ENCODE measurements at regions not wholly inside any gene's neighbourhood (a gene's known extent, or its start where the extent isn't known, plus 50 kb on each side); places are given as distances from the start of the nearest gene placed in this dataset.
"Not testable (repeated sequence)": the region's sequence is repeated elsewhere in the genome, so short reads cannot be mapped to it uniquely, and the experiment has no call there.

GRCh38 chr12:67892259-67893021 lies 96.8 kb upstream of the IFNG-AS1 start:
- H3K27me3 ChIP-seq (ENCODE audit: control insufficient read depth, insufficient read depth, low read length), result no peaks in the 10 kb centered on the region
- no peaks in the 10 kb centered on the region for H3K9me3 ChIP-seq (ENCODE audit: control insufficient read depth, insufficient read depth, low read length)
- H3K36me3 ChIP-seq (ENCODE audit: control insufficient read depth, insufficient read depth, low read length), result no peaks in the 10 kb centered on the region
- no peak overlapping the region for H3K9ac ChIP-seq (ENCODE audit: low read depth, low read length)
- no peaks in the 10 kb centered on the region for H3K4me1 ChIP-seq (ENCODE audit: control insufficient read depth, insufficient read depth, low read length)
- H3K4me3 ChIP-seq (ENCODE audit: low read depth, low read length), result no peak overlapping the region

- no peaks in the 10 kb centered on the region for H3K4me1 ChIP-seq (ENCODE audit: control insufficient read depth, insufficient read depth, low read length)
- no peak overlapping the region for H3K4me3 ChIP-seq (ENCODE audit: low read depth, low read length)
- no peaks in the 10 kb centered on the region for H3K27me3 ChIP-seq (ENCODE audit: control insufficient read depth, insufficient read depth, low read length)
- H3K9me3 ChIP-seq (ENCODE audit: control insufficient read depth, insufficient read depth, low read length), result no peaks in the 10 kb centered on the region
- no peaks in the 10 kb centered on the region for H3K36me3 ChIP-seq (ENCODE audit: control insufficient read depth, insufficient read depth, low read length)
- H3K9ac ChIP-seq (ENCODE audit: low read depth, low read length), result no peak overlapping the region
These were observed 96.1 kb upstream of the IFNG-AS1 start for GRCh38 chr12:67893022-67893580.

GRCh38 chr12:67900418-67900817 lies 88.8 kb upstream of the IFNG-AS1 start:
- H3K27me3 ChIP-seq (ENCODE audit: control insufficient read depth, insufficient read depth, low read length); H3K9me3 ChIP-seq (ENCODE audit: control insufficient read depth, insufficient read depth, low read length); H3K9ac ChIP-seq (ENCODE audit: low read depth, low read length); H3K36me3 ChIP-seq (ENCODE audit: control insufficient read depth, insufficient read depth, low read length); H3K4me3 ChIP-seq (ENCODE audit: low read depth, low read length); H3K4me1 ChIP-seq (ENCODE audit: control insufficient read depth, insufficient read depth, low read length): not testable (repeated sequence)

- Histone ChIP-seq H3K4me1 (ENCODE audit: control insufficient read depth, insufficient read depth, low read length) (no peaks in the 10 kb centered on the region), H3K9me3 (ENCODE audit: control insufficient read depth, insufficient read depth, low read length) (no peaks in the 10 kb centered on the region), H3K36me3 (ENCODE audit: control insufficient read depth, insufficient read depth, low read length) (no peaks in the 10 kb centered on the region), H3K4me3 (ENCODE audit: low read depth, low read length) (no peak overlapping the region), H3K27me3 (ENCODE audit: control insufficient read depth, insufficient read depth, low read length) (no peaks in the 10 kb centered on the region), H3K9ac (ENCODE audit: low read depth, low read length) (no peak overlapping the region)
These were observed 80.1 kb upstream of the IFNG-AS1 start for GRCh38 chr12:67909091-67909531.

GRCh38 chr12:67909681-67910080 lies 79.6 kb upstream of the IFNG-AS1 start:
- Histone ChIP-seq H3K4me1 (ENCODE audit: control insufficient read depth, insufficient read depth, low read length) (no peaks in the 10 kb centered on the region), H3K4me3 (ENCODE audit: low read depth, low read length) (no peak overlapping the region), H3K27me3 (ENCODE audit: control insufficient read depth, insufficient read depth, low read length) (no peaks in the 10 kb centered on the region), H3K9ac (ENCODE audit: low read depth, low read length) (no peak overlapping the region), H3K9me3 (ENCODE audit: control insufficient read depth, insufficient read depth, low read length) (no peaks in the 10 kb centered on the region), H3K36me3 (ENCODE audit: control insufficient read depth, insufficient read depth, low read length) (no peaks in the 10 kb centered on the region)

- H3K4me3 ChIP-seq (ENCODE audit: low read depth, low read length), result no peak overlapping the region
- H3K9ac ChIP-seq (ENCODE audit: low read depth, low read length), result no peak overlapping the region
- H3K9me3 ChIP-seq (ENCODE audit: control insufficient read depth, insufficient read depth, low read length), result no peaks in the 10 kb centered on the region
- H3K4me1 ChIP-seq (ENCODE audit: control insufficient read depth, insufficient read depth, low read length), result no peaks in the 10 kb centered on the region
- no peaks in the 10 kb centered on the region for H3K36me3 ChIP-seq (ENCODE audit: control insufficient read depth, insufficient read depth, low read length)
- H3K27me3 ChIP-seq (ENCODE audit: control insufficient read depth, insufficient read depth, low read length), result no peaks in the 10 kb centered on the region
These were observed 78.6 kb upstream of the IFNG-AS1 start for GRCh38 chr12:67910360-67911274.

- H3K9me3 ChIP-seq (ENCODE audit: control insufficient read depth, insufficient read depth, low read length), result no peaks in the 10 kb centered on the region
- H3K36me3 ChIP-seq (ENCODE audit: control insufficient read depth, insufficient read depth, low read length), result no peaks in the 10 kb centered on the region
- H3K4me3 ChIP-seq (ENCODE audit: low read depth, low read length), result no peak overlapping the region
- H3K4me1 ChIP-seq (ENCODE audit: control insufficient read depth, insufficient read depth, low read length), result peaks cover 4% of the 10 kb centered on the region
- H3K27me3 ChIP-seq (ENCODE audit: control insufficient read depth, insufficient read depth, low read length), result no peaks in the 10 kb centered on the region
- H3K9ac ChIP-seq (ENCODE audit: low read depth, low read length), result no peak overlapping the region
These were observed 78.0 kb upstream of the IFNG-AS1 start for GRCh38 chr12:67911275-67911600.

- H3K4me3 ChIP-seq (ENCODE audit: low read depth, low read length), result no peak overlapping the region
- H3K27me3 ChIP-seq (ENCODE audit: control insufficient read depth, insufficient read depth, low read length), result no peaks in the 10 kb centered on the region
- H3K9ac ChIP-seq (ENCODE audit: low read depth, low read length), result no peak overlapping the region
- H3K9me3 ChIP-seq (ENCODE audit: control insufficient read depth, insufficient read depth, low read length), result no peaks in the 10 kb centered on the region
- H3K4me1 ChIP-seq (ENCODE audit: control insufficient read depth, insufficient read depth, low read length), result peaks cover 10% of the 10 kb centered on the region
- H3K36me3 ChIP-seq (ENCODE audit: control insufficient read depth, insufficient read depth, low read length), result no peaks in the 10 kb centered on the region
These were observed 77.5 kb upstream of the IFNG-AS1 start for GRCh38 chr12:67911789-67912188.

GRCh38 chr12:67915335-67915851 lies 73.9 kb upstream of the IFNG-AS1 start:
- Histone ChIP-seq H3K9me3 (ENCODE audit: control insufficient read depth, insufficient read depth, low read length) (no peaks in the 10 kb centered on the region), H3K9ac (ENCODE audit: low read depth, low read length) (no peak overlapping the region), H3K36me3 (ENCODE audit: control insufficient read depth, insufficient read depth, low read length) (no peaks in the 10 kb centered on the region), H3K4me3 (ENCODE audit: low read depth, low read length) (no peak overlapping the region), H3K4me1 (ENCODE audit: control insufficient read depth, insufficient read depth, low read length) (peaks cover 17% of the 10 kb centered on the region), H3K27me3 (ENCODE audit: control insufficient read depth, insufficient read depth, low read length) (no peaks in the 10 kb centered on the region)

GRCh38 chr12:67916266-67916970 lies 72.8 kb upstream of the IFNG-AS1 start:
- Histone ChIP-seq H3K4me1 (ENCODE audit: control insufficient read depth, insufficient read depth, low read length) (peaks cover 26% of the 10 kb centered on the region), H3K9me3 (ENCODE audit: control insufficient read depth, insufficient read depth, low read length) (no peaks in the 10 kb centered on the region), H3K27me3 (ENCODE audit: control insufficient read depth, insufficient read depth, low read length) (no peaks in the 10 kb centered on the region)

GRCh38 chr12:67917811-67918210 lies 71.4 kb upstream of the IFNG-AS1 start:
- no peaks in the 10 kb centered on the region for H3K27me3 ChIP-seq (ENCODE audit: control insufficient read depth, insufficient read depth, low read length)
- H3K9ac ChIP-seq (ENCODE audit: low read depth, low read length), result no peak overlapping the region
- H3K4me1 ChIP-seq (ENCODE audit: control insufficient read depth, insufficient read depth, low read length), result peaks cover 26% of the 10 kb centered on the region
- H3K36me3 ChIP-seq (ENCODE audit: control insufficient read depth, insufficient read depth, low read length), result no peaks in the 10 kb centered on the region
- no peak overlapping the region for H3K4me3 ChIP-seq (ENCODE audit: low read depth, low read length)
- H3K9me3 ChIP-seq (ENCODE audit: control insufficient read depth, insufficient read depth, low read length), result no peaks in the 10 kb centered on the region

More at GRCh38 chr12:67916266-67916970, 72.8 kb upstream of the IFNG-AS1 start:
- Histone ChIP-seq H3K36me3 (ENCODE audit: control insufficient read depth, insufficient read depth, low read length) (no peaks in the 10 kb centered on the region), H3K4me3 (ENCODE audit: low read depth, low read length) (no peak overlapping the region), H3K9ac (ENCODE audit: low read depth, low read length) (no peak overlapping the region)
